ENCODE measurements at regions not wholly inside any gene's neighbourhood (a gene's known extent, or its start where the extent isn't known, plus 50 kb on each side); places are given as distances from the start of the nearest gene placed in this dataset.

GRCh38 chr5:61728287-61728686 lies 396.2 kb downstream of the ZSWIM6 start:
- TF ChIP-seq USF2 (IDR thresholded peaks at IDR 0.05) (no peak), KDM1A (IDR thresholded peaks at IDR 0.05; ENCODE audit: low read depth) (no peak), CTCF (IDR thresholded peaks at IDR 0.05) (no peak), POLR2A (IDR thresholded peaks at IDR 0.05; ENCODE audit: low read length) (no peak), MAX (IDR thresholded peaks at IDR 0.05) (no peak), RCOR1 (IDR thresholded peaks at IDR 0.05; ENCODE audit: low read depth, low read length) (no peak), JUNB (IDR thresholded peaks at IDR 0.05) (no peak), EHMT2 (IDR thresholded peaks at IDR 0.05; ENCODE audit: low read depth) (no peak), MAZ (IDR thresholded peaks at IDR 0.05; ENCODE audit: borderline replicate concordance, low read depth, low read length) (no peak), BHLHE40 (IDR thresholded peaks at IDR 0.05; ENCODE audit: low read depth, low read length) (no peak), KDM5A (IDR thresholded peaks at IDR 0.05) (no peak), NFE2L2 (conservative IDR thresholded peaks at IDR 0.05; ENCODE audit: low read length) (no peak), EP300 (IDR thresholded peaks at IDR 0.05) (no peak), CEBPB (IDR thresholded peaks at IDR 0.05) (no peak)
